ENCODE measurements at regions not wholly inside any gene's neighbourhood (a gene's known extent, or its start where the extent isn't known, plus 50 kb on each side); places are given as distances from the start of the nearest gene placed in this dataset.

DNA sequence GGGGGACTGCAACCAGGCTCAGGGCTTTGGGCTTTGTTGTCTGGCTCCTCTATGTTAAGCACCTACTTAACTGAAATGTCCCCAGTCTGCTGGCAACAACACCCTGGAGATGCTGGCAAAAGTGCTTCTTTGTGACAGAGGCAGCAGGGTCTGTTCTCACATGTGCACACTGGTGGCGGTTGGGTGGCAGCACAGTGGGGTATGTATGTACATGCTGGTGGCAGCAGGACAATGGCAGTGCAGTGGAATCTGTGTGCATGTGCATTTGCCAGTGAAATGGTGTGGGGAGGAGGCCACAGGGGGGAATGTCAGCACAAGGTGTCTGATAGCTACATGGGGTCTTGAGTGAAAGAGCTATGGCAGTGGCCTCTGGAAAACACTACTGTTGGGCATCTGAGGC, 830.3 kb downstream of the DIPK2A start:
- no peak overlapping the region for H2BK5ac ChIP-seq (ENCODE audit: low read depth, low read length, poor library complexity)
- no peak overlapping the region for H2BK120ac ChIP-seq (ENCODE audit: insufficient read depth, low read length, poor library complexity)
- no peak overlapping the region for H3K23ac ChIP-seq (ENCODE audit: low read length)
- no peaks in the 10 kb centered on the region for H3K79me2 ChIP-seq (ENCODE audit: control insufficient read depth, insufficient read depth, low read length, poor library complexity)
- no peak overlapping the region for H4K12ac ChIP-seq (ENCODE audit: low read depth, low read length)
- no peaks in the 10 kb centered on the region for H3K36me3 ChIP-seq (ENCODE audit: control insufficient read depth in 1 of 2, insufficient read depth in 2 of 2, low read length in 2 of 2)
- H3K9ac ChIP-seq (ENCODE audit: low read length) = no peak overlapping the region
- no peak overlapping the region for H2AFZ ChIP-seq (ENCODE audit: insufficient read depth, low read length, poor library complexity)
- no CpG with 5 or more reads among the region's 1 CpG for WGBS (ENCODE audit: extremely low coverage, insufficient coverage, insufficient read length)
- H3K4ac ChIP-seq (ENCODE audit: low read depth, low read length) = no peak overlapping the region
- no peak overlapping the region for H4K91ac ChIP-seq (ENCODE audit: low read depth, low read length)
- H3K18ac ChIP-seq (ENCODE audit: low read length) = no peak overlapping the region
- no peak overlapping the region for H4K8ac ChIP-seq (ENCODE audit: low read depth, low read length)
- H3K4me1 ChIP-seq (ENCODE audit: control insufficient read depth in 1 of 2, insufficient read depth in 2 of 2, low read length in 2 of 2) = no peaks in the 10 kb centered on the region
- peaks cover 2% of the 10 kb centered on the region for H3K9me3 ChIP-seq (ENCODE audit: insufficient read depth, low read depth, low read length)
- H3K14ac ChIP-seq (ENCODE audit: low read length) = no peak overlapping the region
- H3K79me1 ChIP-seq (ENCODE audit: low read length) = no peaks in the 10 kb centered on the region
- no peak overlapping the region for H2BK12ac ChIP-seq (ENCODE audit: low read length)
- no peak overlapping the region for H3K4me3 ChIP-seq (ENCODE audit: low read depth, low read length)
- no peak for DNase-seq
- H3K27me3 ChIP-seq (ENCODE audit: insufficient read depth, low read length) = no peaks in the 10 kb centered on the region
- H2AK5ac ChIP-seq (ENCODE audit: low read length) = no peak overlapping the region
- H3K27ac ChIP-seq (ENCODE audit: low read depth, low read length) = no peak overlapping the region
- no peak overlapping the region for H3K4me2 ChIP-seq (ENCODE audit: low read length)

DNA sequence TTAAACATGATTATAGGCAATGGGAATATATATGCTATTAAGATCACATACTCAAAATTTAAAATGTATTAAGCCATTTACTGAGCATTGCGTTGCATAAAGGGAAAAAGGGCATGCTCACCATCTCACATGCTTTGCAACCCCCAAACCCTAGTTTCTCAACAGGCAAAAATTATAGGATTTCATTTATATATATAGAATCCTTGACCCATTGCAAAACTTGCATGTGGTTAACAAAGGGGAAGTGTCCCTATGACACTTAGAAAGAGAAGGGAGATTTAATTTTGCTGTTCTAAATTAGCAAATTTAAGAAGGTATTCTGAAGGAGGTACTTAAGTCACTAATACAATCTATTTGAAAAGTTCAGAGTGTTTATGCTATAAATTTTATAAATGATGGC, 837.8 kb downstream of the DIPK2A start:
- H4K12ac ChIP-seq (ENCODE audit: low read depth, low read length) = no peak overlapping the region
- DNase-seq = no peak
- no CpG with 5 or more reads among the region's 1 CpG for WGBS (ENCODE audit: extremely low coverage, insufficient coverage, insufficient read length)
- no peak overlapping the region for H2BK120ac ChIP-seq (ENCODE audit: insufficient read depth, low read length, poor library complexity)
- no peak overlapping the region for H3K4me3 ChIP-seq (ENCODE audit: low read depth, low read length)
- H2BK12ac ChIP-seq (ENCODE audit: low read length) = no peak overlapping the region
- H3K27me3 ChIP-seq (ENCODE audit: insufficient read depth, low read length) = no peaks in the 10 kb centered on the region
- no peak overlapping the region for H4K8ac ChIP-seq (ENCODE audit: low read depth, low read length)
- no peak overlapping the region for H3K14ac ChIP-seq (ENCODE audit: low read length)
- H3K79me1 ChIP-seq (ENCODE audit: low read length) = no peaks in the 10 kb centered on the region
- no peak overlapping the region for H3K4me2 ChIP-seq (ENCODE audit: low read length)
- no peaks in the 10 kb centered on the region for H3K9me3 ChIP-seq (ENCODE audit: insufficient read depth, low read depth, low read length)
- H2AK5ac ChIP-seq (ENCODE audit: low read length) = no peak overlapping the region
- H4K91ac ChIP-seq (ENCODE audit: low read depth, low read length) = no peak overlapping the region
- H3K27ac ChIP-seq (ENCODE audit: low read depth, low read length) = no peak overlapping the region
- no peak overlapping the region for H2BK5ac ChIP-seq (ENCODE audit: low read depth, low read length, poor library complexity)
- no peak overlapping the region for H3K9ac ChIP-seq (ENCODE audit: low read length)
- H3K18ac ChIP-seq (ENCODE audit: low read length) = no peak overlapping the region
- H3K4me1 ChIP-seq (ENCODE audit: control insufficient read depth in 1 of 2, insufficient read depth in 2 of 2, low read length in 2 of 2) = no peaks in the 10 kb centered on the region
- no peaks in the 10 kb centered on the region for H3K79me2 ChIP-seq (ENCODE audit: control insufficient read depth, insufficient read depth, low read length, poor library complexity)
- no peak overlapping the region for H3K4ac ChIP-seq (ENCODE audit: low read depth, low read length)
- H3K23ac ChIP-seq (ENCODE audit: low read length) = no peak overlapping the region
- no peak overlapping the region for H2AFZ ChIP-seq (ENCODE audit: insufficient read depth, low read length, poor library complexity)
- no peaks in the 10 kb centered on the region for H3K36me3 ChIP-seq (ENCODE audit: control insufficient read depth in 1 of 2, insufficient read depth in 2 of 2, low read length in 2 of 2)

DNA sequence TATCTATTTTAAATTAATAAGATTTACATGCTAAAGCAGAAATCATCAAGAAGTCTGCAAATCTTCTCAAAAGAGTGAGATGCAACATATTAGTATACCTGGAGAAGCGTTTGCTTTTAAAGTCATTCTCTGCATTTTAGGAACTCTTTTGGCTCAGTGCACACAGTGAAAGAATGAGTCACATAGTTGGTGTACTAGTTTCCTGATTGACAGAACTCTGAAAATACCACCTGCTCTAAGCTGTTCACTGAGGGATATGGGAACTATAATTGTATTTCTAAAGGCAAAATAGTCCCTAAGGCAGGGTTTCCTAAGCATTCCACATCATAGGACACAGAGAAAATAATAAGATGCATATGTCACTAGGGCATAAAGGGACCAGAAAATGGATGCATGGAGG, 838.5 kb downstream of the DIPK2A start:
- Histone ChIP-seq H3K79me1 (ENCODE audit: low read length) (no peaks in the 10 kb centered on the region), H3K79me2 (ENCODE audit: control insufficient read depth, insufficient read depth, low read length, poor library complexity) (no peaks in the 10 kb centered on the region), H3K14ac (ENCODE audit: low read length) (no peak overlapping the region), H2BK12ac (ENCODE audit: low read length) (no peak overlapping the region), H3K18ac (ENCODE audit: low read length) (no peak overlapping the region), H4K8ac (ENCODE audit: low read depth, low read length) (no peak overlapping the region), H4K91ac (ENCODE audit: low read depth, low read length) (no peak overlapping the region), H4K12ac (ENCODE audit: low read depth, low read length) (no peak overlapping the region), H3K4me1 (ENCODE audit: control insufficient read depth in 1 of 2, insufficient read depth in 2 of 2, low read length in 2 of 2) (no peaks in the 10 kb centered on the region), H3K36me3 (ENCODE audit: control insufficient read depth in 1 of 2, insufficient read depth in 2 of 2, low read length in 2 of 2) (no peaks in the 10 kb centered on the region), H2AFZ (ENCODE audit: insufficient read depth, low read length, poor library complexity) (no peak overlapping the region), H3K27me3 (ENCODE audit: insufficient read depth, low read length) (no peaks in the 10 kb centered on the region), H3K4me3 (ENCODE audit: low read depth, low read length) (no peak overlapping the region), H3K9ac (ENCODE audit: low read length) (no peak overlapping the region), H3K9me3 (ENCODE audit: insufficient read depth, low read depth, low read length) (no peaks in the 10 kb centered on the region), H3K4ac (ENCODE audit: low read depth, low read length) (no peak overlapping the region), H2BK5ac (ENCODE audit: low read depth, low read length, poor library complexity) (no peak overlapping the region), H3K23ac (ENCODE audit: low read length) (no peak overlapping the region), H3K27ac (ENCODE audit: low read depth, low read length) (no peak overlapping the region), H3K4me2 (ENCODE audit: low read length) (no peak overlapping the region), H2BK120ac (ENCODE audit: insufficient read depth, low read length, poor library complexity) (no peak overlapping the region), H2AK5ac (ENCODE audit: low read length) (no peak overlapping the region)
- no peak for DNase-seq
- WGBS (ENCODE audit: extremely low coverage, insufficient coverage, insufficient read length) = no CpG with 5 or more reads among the region's 1 CpG

- no peak overlapping the region for H3K14ac ChIP-seq (ENCODE audit: low read length)
- H3K9me3 ChIP-seq (ENCODE audit: insufficient read depth, low read depth, low read length) = no peaks in the 10 kb centered on the region
- H3K4ac ChIP-seq (ENCODE audit: low read depth, low read length) = no peak overlapping the region
- no peak overlapping the region for H2BK5ac ChIP-seq (ENCODE audit: low read depth, low read length, poor library complexity)
- no peak overlapping the region for H3K23ac ChIP-seq (ENCODE audit: low read length)
- no CpG with 5 or more reads among the region's 3 CpGs for WGBS (ENCODE audit: extremely low coverage, insufficient coverage, insufficient read length)
- H4K8ac ChIP-seq (ENCODE audit: low read depth, low read length) = no peak overlapping the region
- no peak overlapping the region for H2AK5ac ChIP-seq (ENCODE audit: low read length)
- no peaks in the 10 kb centered on the region for H3K4me1 ChIP-seq (ENCODE audit: control insufficient read depth in 1 of 2, insufficient read depth in 2 of 2, low read length in 2 of 2)
- no peak overlapping the region for H3K27ac ChIP-seq (ENCODE audit: low read depth, low read length)
- H2BK120ac ChIP-seq (ENCODE audit: insufficient read depth, low read length, poor library complexity) = no peak overlapping the region
- H2BK12ac ChIP-seq (ENCODE audit: low read length) = no peak overlapping the region
- H3K4me2 ChIP-seq (ENCODE audit: low read length) = no peak overlapping the region
- H3K36me3 ChIP-seq (ENCODE audit: control insufficient read depth in 1 of 2, insufficient read depth in 2 of 2, low read length in 2 of 2) = no peaks in the 10 kb centered on the region
- no peak for DNase-seq
- no peak overlapping the region for H4K91ac ChIP-seq (ENCODE audit: low read depth, low read length)
- no peak overlapping the region for H2AFZ ChIP-seq (ENCODE audit: insufficient read depth, low read length, poor library complexity)
- H3K4me3 ChIP-seq (ENCODE audit: low read depth, low read length) = no peak overlapping the region
- H3K79me1 ChIP-seq (ENCODE audit: low read length) = no peaks in the 10 kb centered on the region
- no peaks in the 10 kb centered on the region for H3K79me2 ChIP-seq (ENCODE audit: control insufficient read depth, insufficient read depth, low read length, poor library complexity)
- H3K27me3 ChIP-seq (ENCODE audit: insufficient read depth, low read length) = no peaks in the 10 kb centered on the region
- no peak overlapping the region for H3K9ac ChIP-seq (ENCODE audit: low read length)
- no peak overlapping the region for H3K18ac ChIP-seq (ENCODE audit: low read length)
- no peak overlapping the region for H4K12ac ChIP-seq (ENCODE audit: low read depth, low read length)
These were observed 844.0 kb downstream of the DIPK2A start for GRCh38 chr3:144815655-144816054.
